RWPE2 (cell line): ENCODE measurements at regions not wholly inside any gene's neighbourhood (a gene's known extent, or its start where the extent isn't known, plus 50 kb on each side); places are given as distances from the start of the nearest gene placed in this dataset.
"Not testable (repeated sequence)": the region's sequence is repeated elsewhere in the genome, so short reads cannot be mapped to it uniquely, and the experiment has no call there.

Experiments used
- ATAC-seq: fragments of 200-7000 bp; cut with Tn5 transposase; 3 replicates; pipeline ENCODE4 v1.9.1; 2021; ENCODE audit warnings: low read depth
- DNase-seq: peaks from one replicate; pipeline ENCODE4 v3.0.0-alpha.2; 2020; ENCODE audit warnings: low spot score
- H3K27ac ChIP-seq: fragments of 450-650 bp; 2 replicates; pipeline ENCODE4 v1.5.1; 2017; ENCODE audit warnings: mild to moderate bottlenecking; ENCODE audit not compliant: poor library complexity, severe bottlenecking
- H3K27me3 ChIP-seq: fragments of 250-450 bp; sonication (Bioruptor Pico); 2 replicates; pipeline ENCODE4 v1.5.1; 2021; ENCODE audit warnings: mild to moderate bottlenecking, moderate library complexity; ENCODE audit not compliant: insufficient read depth, poor library complexity, severe bottlenecking
- H3K36me3 ChIP-seq: fragments of 250-450 bp; sonication (Bioruptor Pico); 2 replicates; pipeline ENCODE4 v1.5.1; 2020; ENCODE audit warnings: low read depth, mild to moderate bottlenecking, moderate library complexity
- H3K4me1 ChIP-seq: fragments of 250-450 bp; sonication (Bioruptor Pico); 2 replicates; pipeline ENCODE4 v1.5.1; 2021; ENCODE audit warnings: mild to moderate bottlenecking, moderate library complexity; ENCODE audit not compliant: insufficient read depth, poor library complexity, severe bottlenecking
- H3K4me3 ChIP-seq: fragments of 250-450 bp; sonication (Bioruptor Pico); 2 replicates; pipeline ENCODE4 v1.5.1; 2021; ENCODE audit warnings: mild to moderate bottlenecking, moderate library complexity; ENCODE audit not compliant: severe bottlenecking
- H3K9me3 ChIP-seq: fragments of 250-450 bp; sonication (Bioruptor Pico); 2 replicates; pipeline ENCODE4 v1.5.1; 2021; ENCODE audit warnings: mild to moderate bottlenecking, moderate library complexity; ENCODE audit not compliant: severe bottlenecking
- CTCF ChIP-seq: fragments of 450-650 bp; IDR thresholded peaks from one replicate; pipeline ENCODE4 v1.5.1; 2017; ENCODE audit warnings: mild to moderate bottlenecking, moderate library complexity; ENCODE audit not compliant: poor library complexity, severe bottlenecking

GRCh38 chr2:187646556-187646955 is 92.3 kb upstream of the TFPI start:
- no peaks in the 10 kb centered on the region for H3K36me3 ChIP-seq
- no peaks in the 10 kb centered on the region for H3K4me1 ChIP-seq
- no peak overlapping the region for H3K4me3 ChIP-seq
- no peaks in the 10 kb centered on the region for H3K27me3 ChIP-seq
- DNase-seq, result no peak
- ATAC-seq, result no peak
- no peak for TF ChIP-seq CTCF
- no peak overlapping the region for H3K27ac ChIP-seq
- no peaks in the 10 kb centered on the region for H3K9me3 ChIP-seq

GRCh38 chr2:187654535-187654934 is 100.3 kb upstream of the TFPI start:
- Histone ChIP-seq H3K36me3 (no peaks in the 10 kb centered on the region), H3K27ac (no peak overlapping the region), H3K4me3 (no peak overlapping the region), H3K4me1 (no peaks in the 10 kb centered on the region), H3K27me3 (no peaks in the 10 kb centered on the region), H3K9me3 (no peaks in the 10 kb centered on the region)
- DNase-seq, result no peak
- no peak for ATAC-seq
- TF ChIP-seq CTCF, result no peak

GRCh38 chr2:187655001-187655400 is 100.8 kb upstream of the TFPI start:
- TF ChIP-seq CTCF, result no peak
- ATAC-seq, result no peak
- Histone ChIP-seq H3K27ac (no peak overlapping the region), H3K9me3 (no peaks in the 10 kb centered on the region), H3K36me3 (no peaks in the 10 kb centered on the region), H3K4me1 (no peaks in the 10 kb centered on the region), H3K4me3 (no peak overlapping the region), H3K27me3 (no peaks in the 10 kb centered on the region)
- DNase-seq, result no peak

GRCh38 chr2:187656123-187656522 is 101.9 kb upstream of the TFPI start:
- Histone ChIP-seq H3K4me3 (no peak overlapping the region), H3K27me3 (no peaks in the 10 kb centered on the region), H3K9me3 (no peaks in the 10 kb centered on the region), H3K4me1 (no peaks in the 10 kb centered on the region), H3K27ac (no peak overlapping the region), H3K36me3 (no peaks in the 10 kb centered on the region)
- ATAC-seq (no peak), DNase-seq (no peak)
- TF ChIP-seq CTCF, result no peak

GRCh38 chr2:187658952-187659525 is 104.8 kb upstream of the TFPI start:
- no peaks in the 10 kb centered on the region for H3K36me3 ChIP-seq
- ATAC-seq (peak; percentile 41; the same call in 2 of the 3 replicates), DNase-seq (no peak)
- no peak overlapping the region for H3K27ac ChIP-seq
- no peaks in the 10 kb centered on the region for H3K9me3 ChIP-seq
- TF ChIP-seq CTCF, result peak; percentile 14
- no peaks in the 10 kb centered on the region for H3K27me3 ChIP-seq
- no peak overlapping the region for H3K4me3 ChIP-seq
- H3K4me1 ChIP-seq, result no peaks in the 10 kb centered on the region

GRCh38 chr2:187676050-187676449 is 121.8 kb upstream of the TFPI start:
- H3K27ac ChIP-seq, DNase-seq, H3K4me3 ChIP-seq, H3K4me1 ChIP-seq, H3K27me3 ChIP-seq, H3K9me3 ChIP-seq, H3K36me3 ChIP-seq, ATAC-seq: not testable (repeated sequence)
